H1 (cell line): ENCODE measurements at regions not wholly inside any gene's neighbourhood (a gene's known extent, or its start where the extent isn't known, plus 50 kb on each side); places are given as distances from the start of the nearest gene placed in this dataset.

Source experiments
- CTCF ChIA-PET: fragments of 300-600 bp; sonication (Branson Sonifier 250); formaldehyde crosslinking; loops from one replicate; lab custom pipeline; 2021; ENCODE audit not compliant: partially characterized antibody; lab: Charles Lee
- POLR2A ChIA-PET: fragments of 300-600 bp; sonication (Branson Sonifier 250); formaldehyde crosslinking; loops from one replicate; lab custom pipeline; 2021; ENCODE audit warnings: inconsistent platforms; ENCODE audit not compliant: partially characterized antibody; lab: Charles Lee
- DNase-seq, 2 experiments: peaks; one replicate each; pipeline versions ENCODE4 v3.0.0 to v3.0.0-alpha.2; 2010 to 2022; ENCODE audit warnings: low spot score in 2 of 2, low read depth in 1 of 2, mixed read lengths in 1 of 2
- FAIRE-seq: peaks from 2 replicates; lab custom pipeline; 2011; peaks lifted over from hg19 to GRCh38; lab: Jason Lieb, UNC
- H2AFZ ChIP-seq: 2 replicates; pipeline ENCODE4 v1.8.1; 2012; ENCODE audit warnings: low read length, inconsistent platforms
- H2AK5ac ChIP-seq: 2 replicates; pipeline ENCODE4 v1.6.1; 2013; ENCODE audit warnings: low read depth, low read length
- H2BK120ac ChIP-seq: replicated peaks from 2 replicates; pipeline ENCODE3; 2013; ENCODE audit warnings: low read depth, low read length, inconsistent platforms
- H2BK12ac ChIP-seq: 2 replicates; pipeline ENCODE4 v1.6.1; 2013; ENCODE audit warnings: low read depth, low read length
- H2BK15ac ChIP-seq: 2 replicates; pipeline ENCODE4 v1.6.1; 2013; ENCODE audit warnings: low read length
- H2BK20ac ChIP-seq: 2 replicates; pipeline ENCODE4 v1.6.1; 2013; ENCODE audit warnings: low read length
- H2BK5ac ChIP-seq: 2 replicates; pipeline ENCODE4 v1.6.1; 2013; ENCODE audit warnings: low read depth, low read length
- H3K14ac ChIP-seq: 2 replicates; pipeline ENCODE4 v1.6.1; 2013; ENCODE audit warnings: inconsistent platforms; ENCODE audit not compliant: insufficient read length
- H3K18ac ChIP-seq: 2 replicates; pipeline ENCODE4 v1.6.1; 2013; ENCODE audit warnings: low read length; ENCODE audit errors: extremely low read depth
- H3K23ac ChIP-seq: 2 replicates; pipeline ENCODE4 v1.6.1; 2013; ENCODE audit warnings: inconsistent platforms; ENCODE audit not compliant: insufficient read length
- H3K23me2 ChIP-seq: 2 replicates; pipeline ENCODE4 v1.6.1; 2013; ENCODE audit warnings: low read depth, low read length
- H3K27ac ChIP-seq: 2 replicates; pipeline ENCODE4 v1.6.1; 2011; ENCODE audit warnings: low read depth, low read length, inconsistent platforms
- H3K27me3 ChIP-seq, 4 experiments: replicated peaks in 1 of 4; 1 replicate in 1 of 4; 2 replicates in 3 of 4; pipeline versions ENCODE4 v1.6.1 to v1.8.1; 2011 to 2013; ENCODE audit warnings: low read length in 3 of 4, mild to moderate bottlenecking in 3 of 4, inconsistent platforms in 2 of 4, mixed read lengths in 2 of 4, moderate library complexity in 1 of 4; ENCODE audit not compliant: control insufficient read depth in 3 of 4, insufficient read depth in 3 of 4; ENCODE audit errors: extremely low read depth in 1 of 4
- H3K36me3 ChIP-seq, 4 experiments: 2 replicates each; pipeline versions ENCODE4 v1.6.1 to v1.8.1; 2011 to 2013; ENCODE audit warnings: mild to moderate bottlenecking in 4 of 4, low read length in 3 of 4, moderate library complexity in 2 of 4, control low read depth in 1 of 4, inconsistent platforms in 1 of 4; ENCODE audit not compliant: insufficient read depth in 4 of 4, control insufficient read depth in 2 of 4
- H3K4ac ChIP-seq: replicated peaks from 2 replicates; pipeline ENCODE3; 2013; ENCODE audit warnings: low read length, low read depth, mixed read lengths, inconsistent platforms; ENCODE audit not compliant: insufficient read length
- H3K4me1 ChIP-seq, 4 experiments: replicated peaks in 1 of 4; 1 replicate in 1 of 4; 2 replicates in 3 of 4; pipeline versions ENCODE4 v1.6.1 to v1.8.1; 2011 to 2013; ENCODE audit warnings: low read length in 3 of 4, inconsistent platforms in 2 of 4, mixed read lengths in 1 of 4; ENCODE audit not compliant: insufficient read depth in 4 of 4, control insufficient read depth in 3 of 4
- H3K4me2 ChIP-seq, 2 experiments: 2 replicates each; pipeline versions ENCODE4 v1.6.1 to v1.8.1; 2011 to 2013; ENCODE audit warnings: low read depth in 2 of 2, low read length in 2 of 2, control low read depth in 1 of 2, inconsistent platforms in 1 of 2, mild to moderate bottlenecking in 1 of 2; ENCODE audit not compliant: insufficient read depth in 1 of 2
- H3K4me3 ChIP-seq, 4 experiments: fragments of 200-600, 300-600 bp in 1 of 4; sonication (generic), shearing (Covaris generic), sonication (Bioruptor Twin) in 1 of 4; 2 replicates each; pipeline versions ENCODE4 v1.5.1 to v1.8.1; 2011 to 2016; ENCODE audit warnings: low read length in 4 of 4, low read depth in 3 of 4, control low read depth in 2 of 4, inconsistent platforms in 2 of 4, mild to moderate bottlenecking in 2 of 4, mixed read lengths in 1 of 4, moderate library complexity in 1 of 4; ENCODE audit not compliant: insufficient read depth in 2 of 4; ENCODE audit errors: extremely low read depth in 1 of 4
- H3K56ac ChIP-seq: replicated peaks from 2 replicates; pipeline ENCODE3; 2013; ENCODE audit warnings: low read depth, mild to moderate bottlenecking, mixed read lengths, low read length, inconsistent platforms; ENCODE audit not compliant: insufficient read length
- H3K79me1 ChIP-seq: 2 replicates; pipeline ENCODE4 v1.6.1; 2013; ENCODE audit warnings: low read depth, low read length, control low read depth
- H3K79me2 ChIP-seq, 2 experiments: 2 replicates each; pipeline versions ENCODE4 v1.6.1 to v1.8.1; 2012 to 2013; ENCODE audit warnings: low read length in 2 of 2, mild to moderate bottlenecking in 2 of 2, inconsistent platforms in 1 of 2; ENCODE audit not compliant: insufficient read depth in 2 of 2, control insufficient read depth in 1 of 2
- H3K9ac ChIP-seq, 4 experiments: replicated peaks in 1 of 4; 1 replicate in 1 of 4; 2 replicates in 3 of 4; pipeline versions ENCODE4 v1.6.1 to v1.8.1; 2011 to 2013; ENCODE audit warnings: low read depth in 3 of 4, low read length in 3 of 4, control low read depth in 2 of 4, mild to moderate bottlenecking in 2 of 4, moderate library complexity in 2 of 4, inconsistent platforms in 1 of 4; ENCODE audit errors: extremely low read depth in 1 of 4
- H3K9me3 ChIP-seq, 2 experiments: 2 replicates each; pipeline versions ENCODE4 v1.6.1 to v1.8.1; 2012 to 2013; ENCODE audit warnings: mild to moderate bottlenecking in 2 of 2, moderate library complexity in 2 of 2, control low read depth in 1 of 2, inconsistent platforms in 1 of 2, low read depth in 1 of 2, low read length in 1 of 2, mixed read lengths in 1 of 2; ENCODE audit not compliant: insufficient read depth in 2 of 2
- H4K20me1 ChIP-seq, 2 experiments: replicated peaks in 1 of 2; 2 replicates each; pipeline versions ENCODE3 to v1.8.1; 2011 to 2013; ENCODE audit warnings: inconsistent platforms in 2 of 2, low read length in 2 of 2, mild to moderate bottlenecking in 1 of 2; ENCODE audit not compliant: insufficient read depth in 2 of 2, control insufficient read depth in 1 of 2
- H4K5ac ChIP-seq: 2 replicates; pipeline ENCODE4 v1.6.1; 2013; ENCODE audit warnings: low read length, low read depth, mixed read lengths, inconsistent platforms; ENCODE audit not compliant: insufficient read length
- H4K8ac ChIP-seq: 2 replicates; pipeline ENCODE4 v1.8.0; 2013; ENCODE audit warnings: mild to moderate bottlenecking, moderate library complexity, low read length, inconsistent platforms; ENCODE audit not compliant: insufficient read depth; ENCODE audit errors: extremely low read depth
- H4K91ac ChIP-seq: replicated peaks from 2 replicates; pipeline ENCODE3; 2013; ENCODE audit warnings: low read length, mixed read lengths, inconsistent platforms; ENCODE audit not compliant: insufficient read length
- ASH2L ChIP-seq: fragments of 200-600, 300-600 bp; sonication (generic); IDR thresholded peaks from one replicate; pipeline ENCODE4 v1.7.1; 2017; ENCODE audit warnings: low read length
- CBX5 ChIP-seq: fragments of 300-800, 300-1000 bp; sonication (generic); IDR thresholded peaks from 2 replicates; pipeline ENCODE4 v1.7.1; 2016; ENCODE audit warnings: antibody characterized with exemption, low read length, low read depth
- CHD1 ChIP-seq: IDR thresholded peaks from 2 replicates; pipeline ENCODE4 v1.6.1; 2012; ENCODE audit warnings: low read depth, low read length, improper control_type of control experiment
- EGR1 ChIP-seq: IDR thresholded peaks from 2 replicates; pipeline ENCODE4 v1.6.1; 2011; ENCODE audit warnings: low read depth, low read length, borderline replicate concordance
- MAFK ChIP-seq: IDR thresholded peaks from 2 replicates; pipeline ENCODE4 v1.6.1; 2012; ENCODE audit warnings: low read depth, mild to moderate bottlenecking, improper control_type of control experiment, low read length
- POLR2A ChIP-seq, 2 experiments: IDR thresholded peaks; 1 replicate in 1 of 2; 2 replicates in 1 of 2; pipeline ENCODE4 v1.6.1; 2011; ENCODE audit warnings: low read depth in 2 of 2, low read length in 2 of 2, mild to moderate bottlenecking in 2 of 2; ENCODE audit errors: control extremely low read depth in 1 of 2
- RNF2 ChIP-seq: fragments of 200-900, 300-1000 bp; sonication (generic); IDR thresholded peaks from 2 replicates; pipeline ENCODE4 v1.7.1; 2016; ENCODE audit warnings: borderline replicate concordance, low read depth, mild to moderate bottlenecking, antibody characterized with exemption, low read length; ENCODE audit not compliant: poor library complexity, severe bottlenecking; ENCODE audit errors: missing control alignments
- RXRA ChIP-seq: IDR thresholded peaks from 2 replicates; pipeline ENCODE4 v1.6.1; 2011; ENCODE audit warnings: low read depth, mild to moderate bottlenecking, low read length, moderate library complexity; ENCODE audit not compliant: insufficient read depth
- SIRT6 ChIP-seq: IDR thresholded peaks from one replicate; pipeline ENCODE4 v1.7.1; 2012; ENCODE audit warnings: low read length, inconsistent platforms
- TEAD4 ChIP-seq: IDR thresholded peaks from 2 replicates; pipeline ENCODE4 v1.6.1; 2012; ENCODE audit warnings: low read depth, low read length, inconsistent platforms, mixed read lengths
- ZNF274 ChIP-seq: IDR thresholded peaks from 2 replicates; pipeline ENCODE4 v1.7.0; 2012; ENCODE audit warnings: low read length, borderline replicate concordance; ENCODE audit errors: extremely low read depth
- WGBS, 2 experiments: shearing (Covaris generic) in 1 of 2; methylation state at CpG; one replicate each; pipeline versions ENCODE4 v1.1.6 to v1.1.7; 2013 to 2015; ENCODE audit warnings: low lambda C conversion rate in 2 of 2, mixed read lengths in 2 of 2, inconsistent platforms in 1 of 2, low coverage in 1 of 2, missing lambda C conversion rate in 1 of 2; ENCODE audit not compliant: insufficient replicate concordance in 2 of 2, insufficient coverage in 1 of 2, insufficient read length in 1 of 2; ENCODE audit errors: extremely low coverage in 1 of 2, missing lambda C conversion rate in 1 of 2; 5-methylcytosine and 5-hydroxymethylcytosine counted together
- TF ChIP-seq, protein P1 (sequence below): IDR thresholded peaks from 2 replicates; pipeline ENCODE4 v1.6.1; 2012; ENCODE audit warnings: low read length, inconsistent platforms
- TF ChIP-seq, protein P2 (sequence below): IDR thresholded peaks from 2 replicates; pipeline ENCODE4 v1.6.1; 2012; ENCODE audit warnings: inconsistent platforms

- Histone ChIP-seq H3K18ac (no peak overlapping the region), H3K79me1 (no peaks in the 10 kb centered on the region), H4K91ac (no peak overlapping the region), H3K4me2 (no peak overlapping the region), H3K9ac (no peak overlapping the region), H3K9me3 (no peaks in the 10 kb centered on the region), H3K23ac (no peak overlapping the region), H3K27me3 (no peaks in the 10 kb centered on the region), H3K4ac (no peak overlapping the region), H2AFZ (no peak overlapping the region), H3K79me2 (no peaks in the 10 kb centered on the region), H2AK5ac (no peak overlapping the region), H3K23me2 (no peaks in the 10 kb centered on the region), H3K4me1 (peaks cover 0 to 3% (median 0%) of the 10 kb centered on the region in 4 experiments; a peak in 2 of 7 replicates), H3K4me3 (no peak overlapping the region), H2BK5ac (no peak overlapping the region), H3K56ac (no peak overlapping the region), H2BK15ac (no peak overlapping the region), H3K27ac (no peak overlapping the region), H2BK12ac (no peak overlapping the region), H3K14ac (no peak overlapping the region), H3K36me3 (no peaks in the 10 kb centered on the region), H4K8ac (no peak overlapping the region), H2BK120ac (no peak overlapping the region), H2BK20ac (no peak overlapping the region), H4K20me1 (no peaks in the 10 kb centered on the region), H4K5ac (no peak overlapping the region)
- 84% methylated on average over 2 of the region's 2 CpGs; no CpG with 5 or more reads in 1 of the 2 experiments for WGBS, 2 experiments
- no peak for DNase-seq
- no peak for FAIRE-seq
- ChIA-PET POLR2A (no interaction called here), CTCF (no interaction called here)
- TF ChIP-seq CHD1, result no peak
- TF ChIP-seq EGR1, result no peak
- no peak for TF ChIP-seq POLR2A (IDR thresholded peaks at IDR 0.05; ENCODE audit: control extremely low read depth in 1 of 2, low read depth in 2 of 2, low read length in 2 of 2)
- no peak for TF ChIP-seq CBX5
- no peak for TF ChIP-seq ZNF274
- TF ChIP-seq SIRT6, result no peak
- TF ChIP-seq, protein P1, sequence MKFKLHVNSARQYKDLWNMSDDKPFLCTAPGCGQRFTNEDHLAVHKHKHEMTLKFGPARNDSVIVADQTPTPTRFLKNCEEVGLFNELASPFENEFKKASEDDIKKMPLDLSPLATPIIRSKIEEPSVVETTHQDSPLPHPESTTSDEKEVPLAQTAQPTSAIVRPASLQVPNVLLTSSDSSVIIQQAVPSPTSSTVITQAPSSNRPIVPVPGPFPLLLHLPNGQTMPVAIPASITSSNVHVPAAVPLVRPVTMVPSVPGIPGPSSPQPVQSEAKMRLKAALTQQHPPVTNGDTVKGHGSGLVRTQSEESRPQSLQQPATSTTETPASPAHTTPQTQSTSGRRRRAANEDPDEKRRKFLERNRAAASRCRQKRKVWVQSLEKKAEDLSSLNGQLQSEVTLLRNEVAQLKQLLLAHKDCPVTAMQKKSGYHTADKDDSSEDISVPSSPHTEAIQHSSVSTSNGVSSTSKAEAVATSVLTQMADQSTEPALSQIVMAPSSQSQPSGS, result no peak
- no peak for TF ChIP-seq MAFK
- no peak for TF ChIP-seq RNF2
- TF ChIP-seq ASH2L, result no peak
- TF ChIP-seq, protein P2, sequence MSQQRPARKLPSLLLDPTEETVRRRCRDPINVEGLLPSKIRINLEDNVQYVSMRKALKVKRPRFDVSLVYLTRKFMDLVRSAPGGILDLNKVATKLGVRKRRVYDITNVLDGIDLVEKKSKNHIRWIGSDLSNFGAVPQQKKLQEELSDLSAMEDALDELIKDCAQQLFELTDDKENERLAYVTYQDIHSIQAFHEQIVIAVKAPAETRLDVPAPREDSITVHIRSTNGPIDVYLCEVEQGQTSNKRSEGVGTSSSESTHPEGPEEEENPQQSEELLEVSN, result no peak
- no peak for TF ChIP-seq RXRA
- no peak for TF ChIP-seq TEAD4
These were observed 508.5 kb downstream of the FUT8 start for GRCh38 chr14:65920996-65921395.
